ENCODE measurements at regions not wholly inside any gene's neighbourhood (a gene's known extent, or its start where the extent isn't known, plus 50 kb on each side); places are given as distances from the start of the nearest gene placed in this dataset.

GRCh38 chr7:52797801-52798200, 237.6 kb upstream of the POM121L12 start:
- TF ChIP-seq CTCF (IDR thresholded peaks at IDR 0.05) (no peak), POLR2A (IDR thresholded peaks at IDR 0.05) (no peak)

Measured in lower leg skin (tissue), 3 donors.